GM18861 (cell line): ENCODE measurements at regions not wholly inside any gene's neighbourhood (a gene's known extent, or its start where the extent isn't known, plus 50 kb on each side); places are given as distances from the start of the nearest gene placed in this dataset.

Experiments
- ATAC-seq: cut with Tn5 transposase; IDR thresholded peaks from one replicate; pipeline ENCODE4 v1.9.1; 2021; ENCODE audit not compliant: unreplicated experiment

DNA sequence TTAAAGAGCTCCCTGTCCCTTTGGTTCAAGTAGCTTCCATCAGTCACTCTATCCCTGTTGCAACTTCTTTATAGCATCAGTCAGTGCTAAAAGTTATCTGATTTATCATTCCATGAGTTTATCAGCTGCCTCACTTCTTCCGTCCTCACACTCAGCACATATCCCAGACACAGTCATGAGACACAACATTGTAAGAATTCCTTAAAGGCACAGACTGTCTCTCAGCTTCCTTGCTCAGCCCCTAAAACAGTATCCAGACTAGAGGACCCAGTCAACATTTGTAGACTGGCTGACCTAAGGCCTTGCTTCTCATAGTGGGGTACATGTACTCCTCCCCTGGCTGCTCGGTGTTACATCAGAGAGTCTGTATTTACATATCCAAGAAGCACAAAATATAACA lies 164.9 kb upstream of the ADGRL2 start:
- ATAC-seq, result no peak

DNA sequence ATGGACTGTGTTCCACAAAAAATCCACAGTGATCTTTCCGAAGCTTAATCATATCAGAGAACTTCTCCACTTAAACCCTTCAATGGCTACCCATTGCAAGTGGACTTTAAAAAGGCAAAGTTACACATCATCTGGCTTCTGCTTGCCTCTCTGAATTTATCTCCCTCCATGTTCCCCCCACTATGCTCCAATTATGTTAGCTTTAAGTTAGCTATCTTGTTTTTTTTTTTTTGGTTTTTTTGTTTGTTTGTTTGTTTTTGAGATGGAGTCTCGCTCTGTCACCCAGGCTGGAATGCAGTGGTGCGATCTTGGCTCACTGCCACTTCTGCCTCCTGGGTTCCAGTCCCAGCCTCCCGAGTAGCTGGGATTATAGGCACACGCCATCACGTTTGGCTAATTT lies 166.4 kb upstream of the ADGRL2 start:
- no peak for ATAC-seq

DNA sequence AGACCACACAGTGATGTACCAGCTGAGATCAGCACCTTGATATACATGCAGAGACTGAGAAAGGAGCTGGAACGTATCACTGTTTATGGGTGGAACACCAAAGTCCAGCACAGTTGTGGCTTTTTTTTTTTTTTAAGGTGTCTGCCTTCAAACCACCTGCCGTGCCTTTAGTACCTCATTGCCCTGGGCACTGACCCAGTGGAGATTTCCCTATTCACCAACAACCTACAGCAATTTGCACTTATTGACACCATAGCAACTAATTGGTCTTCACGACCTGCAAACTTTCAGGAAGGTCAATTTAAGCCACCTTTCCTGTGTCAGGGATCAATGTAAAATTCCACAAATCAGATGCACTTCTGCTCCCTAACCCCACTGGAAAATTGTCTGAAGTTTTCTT lies 181.6 kb upstream of the ADGRL2 start:
- no peak for ATAC-seq

DNA sequence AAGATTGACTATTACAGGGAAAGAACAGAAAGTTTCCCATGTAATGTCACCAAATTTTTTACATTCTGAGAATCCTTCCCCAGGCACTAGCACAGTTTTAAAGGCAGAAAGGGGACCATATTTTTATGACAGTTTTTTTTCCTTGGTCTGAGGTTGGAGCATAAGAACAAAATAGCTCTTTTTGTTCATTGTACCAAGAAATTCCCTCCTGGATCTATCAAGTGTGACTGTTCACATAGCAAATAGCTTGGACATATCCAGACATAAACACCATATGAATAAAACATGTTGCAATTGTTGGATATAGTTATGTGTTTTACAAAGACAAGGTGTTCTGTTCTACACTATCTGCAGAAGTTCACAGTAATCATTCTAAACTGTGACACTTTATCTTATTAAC lies 182.4 kb upstream of the ADGRL2 start:
- no peak for ATAC-seq

DNA sequence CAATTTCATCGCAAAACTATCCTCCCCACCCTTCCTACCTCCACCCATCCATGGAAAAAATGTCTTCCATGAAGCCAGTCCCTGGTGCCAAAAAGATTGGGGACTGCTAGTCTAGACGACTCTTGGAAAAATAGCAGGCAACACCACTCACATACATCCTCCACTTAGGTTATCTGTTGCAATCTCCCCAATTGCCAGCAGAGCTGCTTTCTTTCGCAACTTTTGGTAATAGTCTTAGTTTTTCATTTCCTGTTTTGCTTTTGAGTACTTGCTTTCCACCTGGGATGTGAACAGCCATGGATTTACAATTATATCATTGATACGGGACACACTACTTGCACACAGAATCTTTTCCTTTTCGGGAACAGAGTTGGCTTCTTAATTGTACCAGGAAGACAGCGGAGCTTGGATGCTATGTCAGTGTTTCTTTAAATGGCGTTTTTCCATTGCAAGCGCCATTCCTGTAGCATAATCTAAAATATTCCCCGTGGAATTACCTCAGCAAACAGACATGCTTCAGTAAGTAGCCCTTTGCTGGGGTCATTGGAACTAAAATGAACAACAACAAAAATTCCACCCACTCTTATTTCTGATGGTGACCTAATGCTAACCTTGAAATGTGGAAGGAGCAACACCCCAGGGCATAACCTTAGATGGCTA lies 183.3 kb upstream of the ADGRL2 start:
- no peak for ATAC-seq

DNA sequence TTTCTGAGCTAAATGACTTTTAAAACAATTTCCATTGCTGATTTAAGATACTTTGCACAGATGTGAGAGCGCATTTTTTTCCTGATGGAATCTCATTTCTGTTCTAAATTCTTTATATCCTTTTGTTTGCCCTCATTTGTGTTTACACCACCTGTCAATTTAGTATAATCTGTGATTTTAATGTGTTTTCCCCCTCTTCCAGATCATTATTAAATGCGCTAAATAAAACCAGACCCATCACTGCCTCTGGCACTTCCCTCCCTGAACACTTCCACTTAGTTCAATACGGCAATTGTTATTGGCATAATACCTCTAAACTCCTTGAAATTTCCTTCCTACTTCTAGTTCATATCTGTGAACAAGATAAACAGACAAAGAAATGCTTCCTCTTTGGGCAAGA lies 186.9 kb upstream of the ADGRL2 start:
- no peak for ATAC-seq

DNA sequence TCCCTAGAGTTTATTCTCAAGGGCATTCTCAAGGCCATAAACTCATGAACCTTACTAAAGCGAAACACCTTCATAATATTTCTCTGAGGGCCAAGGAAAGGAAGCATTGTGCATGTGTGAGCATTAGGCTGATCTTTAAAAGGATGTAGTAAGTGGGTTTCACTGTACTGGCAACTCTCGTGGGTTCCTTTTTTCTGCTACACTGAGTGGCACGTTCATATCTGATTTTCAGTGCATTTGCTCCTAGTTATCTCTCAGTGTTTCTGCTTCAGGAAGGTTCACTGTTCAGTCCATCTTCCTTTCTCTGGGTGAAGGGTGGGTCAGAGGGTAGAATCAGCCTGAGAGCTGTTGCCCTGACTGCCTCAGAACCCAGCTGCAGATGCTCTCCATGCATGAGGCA lies 192.8 kb upstream of the ADGRL2 start:
- no peak for ATAC-seq

DNA sequence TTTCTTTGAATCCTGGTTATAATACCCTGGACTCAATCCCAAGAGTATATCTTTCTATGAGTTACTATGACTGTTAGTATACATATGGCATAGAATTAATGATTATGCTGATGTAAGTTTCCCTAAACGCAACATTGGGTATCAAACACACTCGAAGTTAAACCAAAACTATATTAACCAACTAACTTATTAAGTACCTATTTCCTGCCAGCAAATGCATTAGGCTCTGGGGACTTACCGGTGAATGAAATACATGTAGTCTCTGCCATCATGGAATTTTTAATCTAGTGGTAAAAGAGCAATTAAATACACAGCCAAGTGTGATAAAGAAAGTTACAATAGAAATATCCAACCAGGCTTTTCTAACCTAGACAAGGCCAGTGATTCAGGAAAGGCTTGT lies 193.6 kb upstream of the ADGRL2 start:
- no peak for ATAC-seq

DNA sequence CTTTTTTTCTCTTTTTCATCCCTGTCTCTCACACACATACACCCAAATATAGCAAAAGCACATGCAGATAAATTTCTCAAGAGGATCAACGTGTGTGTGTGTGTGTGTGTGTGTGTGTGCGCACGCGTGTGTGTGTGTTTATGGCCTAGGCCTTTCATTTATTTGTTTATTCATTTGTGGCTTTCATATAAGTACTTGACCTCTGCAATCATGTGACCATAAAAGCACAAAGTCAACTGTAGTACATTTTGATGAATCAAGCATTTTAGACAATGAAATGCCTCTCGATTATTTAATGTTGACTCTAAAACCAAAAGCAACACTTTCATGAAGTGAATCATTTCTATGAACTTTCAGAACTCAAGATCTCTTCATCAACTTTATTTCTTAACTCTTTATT lies 194.1 kb upstream of the ADGRL2 start:
- ATAC-seq, result no peak

DNA sequence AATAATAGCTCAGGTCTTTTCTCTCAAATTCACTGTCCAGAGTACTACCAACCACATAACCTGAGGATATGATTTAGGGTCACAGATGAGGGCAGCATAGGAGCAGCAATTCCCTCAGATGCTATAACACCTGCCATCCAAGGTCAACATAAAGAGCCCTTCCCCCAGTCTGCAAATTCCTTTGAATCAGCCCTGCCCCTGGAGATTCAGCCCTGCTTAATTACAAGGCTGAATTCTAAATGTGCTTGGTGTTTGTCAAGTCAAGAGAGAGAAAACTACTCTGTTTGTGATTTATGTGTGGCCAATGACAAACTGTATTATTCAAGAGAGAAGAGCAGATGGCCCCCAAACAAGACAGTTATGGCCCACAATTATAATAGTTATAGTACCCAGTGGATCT lies 195.7 kb upstream of the ADGRL2 start:
- ATAC-seq, result no peak

DNA sequence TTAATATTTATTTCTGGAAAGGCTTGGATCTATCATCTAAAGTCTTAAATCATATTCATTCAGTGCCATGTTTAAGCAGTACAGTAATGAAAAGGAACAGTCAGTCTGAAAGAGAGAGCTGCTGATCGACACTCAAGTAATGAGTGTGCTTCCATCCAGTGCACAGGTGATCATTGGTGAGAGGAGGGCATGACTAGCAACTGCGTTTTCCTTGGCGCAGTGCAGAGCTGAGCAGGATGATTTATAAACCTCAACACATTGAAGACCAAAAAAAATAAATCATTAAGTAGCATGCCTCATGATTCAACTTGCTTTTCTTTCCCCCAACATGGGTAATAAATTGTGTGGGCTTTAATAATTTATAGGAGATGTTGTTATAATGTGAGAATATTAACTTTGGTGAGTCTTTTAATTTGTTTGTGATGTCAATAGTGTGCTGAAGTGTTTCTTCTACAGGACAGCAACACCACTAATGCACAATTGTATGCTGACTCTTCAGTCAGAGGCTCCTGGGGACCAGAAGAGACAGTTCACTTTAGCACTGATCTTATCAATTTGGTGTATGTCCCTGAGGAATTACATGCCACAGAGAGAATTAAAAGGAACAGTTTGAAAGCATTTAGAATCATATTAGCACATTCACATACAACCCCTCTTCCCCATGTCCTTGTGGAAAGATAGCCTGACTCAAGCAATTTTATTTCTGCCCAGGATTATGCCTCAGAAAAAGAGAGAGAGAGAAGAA lies 199.7 kb upstream of the ADGRL2 start:
- no peak for ATAC-seq

DNA sequence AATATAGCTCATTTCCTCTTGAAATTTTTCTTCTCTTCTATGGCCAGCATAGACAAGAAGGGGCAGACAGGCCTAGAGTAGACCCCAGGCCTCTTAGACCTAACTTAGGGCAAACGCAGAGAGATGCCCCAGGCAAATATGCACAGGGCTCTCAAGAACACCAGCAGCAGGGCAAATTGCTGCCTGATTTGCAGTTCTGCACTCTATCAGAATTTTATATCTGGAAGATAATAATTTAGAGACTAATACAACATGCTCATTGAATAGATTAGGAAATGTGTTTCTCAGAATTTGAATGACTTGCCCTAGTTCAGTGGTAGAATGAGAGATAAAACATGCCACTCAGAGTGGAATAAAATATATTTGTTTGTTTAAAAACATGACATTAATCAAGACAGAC lies 200.4 kb upstream of the ADGRL2 start:
- ATAC-seq, result no peak

DNA sequence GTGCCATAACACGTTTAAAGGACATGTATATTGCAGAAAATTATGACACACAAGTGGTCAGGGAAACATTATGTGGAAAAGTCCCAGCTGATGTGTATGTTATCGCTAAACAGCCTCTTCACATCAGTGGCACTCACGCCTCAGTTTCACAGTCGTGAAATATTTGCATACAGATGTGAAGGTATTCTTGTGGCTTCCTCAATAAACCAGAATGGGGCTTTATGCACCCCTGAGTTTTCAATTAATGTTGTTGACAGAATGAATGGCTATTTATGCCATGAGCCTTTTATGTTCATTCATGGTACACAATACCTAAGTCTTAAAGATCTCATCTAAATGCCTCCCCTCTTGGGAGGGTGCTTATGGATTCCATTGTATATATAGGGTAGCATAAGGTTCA lies 202.1 kb upstream of the ADGRL2 start:
- ATAC-seq, result no peak

DNA sequence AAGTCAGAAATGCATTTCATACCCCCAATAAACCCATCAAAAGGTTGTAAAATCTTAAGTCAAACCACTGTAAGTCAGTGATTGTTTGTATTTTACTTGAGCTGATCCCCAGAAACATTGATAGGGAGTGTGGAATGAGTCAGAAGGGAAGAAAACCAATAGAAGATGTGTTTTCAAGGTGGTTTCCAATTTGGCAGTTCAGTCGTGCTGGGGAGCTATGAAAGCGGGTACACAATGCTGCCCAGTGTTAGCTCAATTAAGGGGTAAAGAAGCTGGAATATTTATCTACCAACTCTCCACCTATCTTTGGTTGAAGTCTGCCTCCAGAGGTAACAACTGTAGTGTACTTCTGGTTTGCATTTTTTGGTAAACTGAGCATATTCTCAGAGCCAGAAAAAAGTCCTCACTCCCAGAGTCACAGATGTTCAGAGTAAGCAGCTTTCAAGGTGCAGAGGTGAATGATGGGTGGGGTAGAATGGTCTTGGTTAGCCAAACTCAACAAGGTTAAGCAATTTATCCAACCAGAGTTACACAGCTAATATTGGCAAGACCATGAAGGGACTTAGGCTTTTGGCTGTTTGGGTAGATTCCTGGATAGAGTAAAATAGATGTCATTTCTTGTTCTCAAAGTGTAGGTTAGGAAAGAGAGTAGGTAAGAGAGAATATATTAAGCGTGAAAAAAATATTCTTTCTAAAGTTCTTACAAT lies 202.9 kb upstream of the ADGRL2 start:
- no peak for ATAC-seq

DNA sequence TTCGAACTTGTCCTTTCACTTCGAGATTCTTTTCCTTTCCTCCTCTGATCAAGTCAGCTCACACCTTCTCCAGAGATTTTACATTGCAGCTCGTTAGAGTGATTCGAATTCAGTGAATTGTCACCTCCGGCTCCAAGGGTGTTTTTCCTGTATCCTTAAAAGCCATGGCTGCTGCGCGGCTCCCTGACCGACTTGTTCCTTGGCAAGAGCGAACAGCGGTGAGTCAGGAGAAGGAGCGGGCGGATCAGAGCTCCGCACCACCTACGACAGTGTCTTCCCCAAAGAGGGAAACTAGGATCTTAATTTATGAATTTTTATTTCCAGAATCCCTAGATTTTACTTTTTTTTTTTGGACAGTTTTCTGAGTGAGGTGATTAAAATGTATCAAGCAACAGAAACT lies 204.4 kb upstream of the ADGRL2 start:
- ATAC-seq, result no peak

DNA sequence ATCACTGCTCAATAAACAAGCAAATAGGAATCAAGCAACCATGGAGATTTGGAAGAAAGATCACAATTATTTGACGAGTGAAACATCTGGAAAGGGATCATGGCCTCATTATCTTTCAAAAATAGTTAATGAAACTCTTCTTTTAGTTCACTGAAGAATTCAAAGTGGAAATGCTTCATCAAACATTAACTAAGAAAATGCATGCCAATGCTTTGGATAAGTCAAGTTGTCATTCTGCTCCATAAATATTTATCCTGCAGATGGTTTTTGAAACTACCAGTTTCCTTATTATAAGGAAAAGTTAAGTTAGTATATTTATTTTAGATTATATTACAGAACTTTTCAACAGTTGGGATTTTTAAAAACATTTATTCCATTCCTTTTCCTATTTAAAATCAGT lies 206.5 kb upstream of the ADGRL2 start:
- no peak for ATAC-seq

DNA sequence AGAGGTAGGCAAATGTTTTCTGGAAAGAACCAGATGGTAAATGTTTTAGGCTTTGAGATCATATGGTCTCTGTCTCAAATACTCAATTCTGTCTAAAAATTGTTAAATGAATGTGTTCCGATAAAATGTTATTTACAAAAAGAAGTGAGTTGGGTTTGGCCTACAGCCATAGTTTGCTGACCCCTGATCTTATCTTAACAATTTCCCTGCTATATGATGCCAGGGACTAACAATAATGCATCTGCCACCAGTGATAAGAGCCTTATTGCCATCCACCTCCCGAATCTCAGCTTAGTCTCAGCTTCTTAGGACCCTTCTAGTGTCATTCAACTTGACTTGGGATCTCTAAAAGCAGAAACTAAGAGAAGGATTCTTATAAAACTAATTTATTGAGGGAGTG lies 208.5 kb upstream of the ADGRL2 start:
- ATAC-seq, result no peak

DNA sequence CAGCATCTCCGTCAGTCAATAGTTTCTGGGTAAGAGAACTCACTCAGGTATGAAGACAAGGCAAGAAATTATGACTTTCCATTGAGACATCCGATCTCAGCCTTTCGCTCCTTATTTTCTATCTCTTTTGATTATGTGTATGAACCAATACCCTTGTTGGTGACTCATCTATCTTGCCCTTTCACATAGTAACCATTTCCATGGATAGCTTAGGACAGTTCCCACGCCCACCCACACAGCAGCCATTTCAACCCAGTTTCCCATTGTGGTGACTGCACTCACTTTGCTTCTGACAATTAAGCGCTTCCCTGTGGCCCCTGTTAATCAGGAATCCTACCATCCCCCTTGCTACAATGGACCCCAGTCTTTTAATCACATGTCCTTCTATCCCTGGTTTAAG lies 210.6 kb upstream of the ADGRL2 start:
- ATAC-seq, result no peak

DNA sequence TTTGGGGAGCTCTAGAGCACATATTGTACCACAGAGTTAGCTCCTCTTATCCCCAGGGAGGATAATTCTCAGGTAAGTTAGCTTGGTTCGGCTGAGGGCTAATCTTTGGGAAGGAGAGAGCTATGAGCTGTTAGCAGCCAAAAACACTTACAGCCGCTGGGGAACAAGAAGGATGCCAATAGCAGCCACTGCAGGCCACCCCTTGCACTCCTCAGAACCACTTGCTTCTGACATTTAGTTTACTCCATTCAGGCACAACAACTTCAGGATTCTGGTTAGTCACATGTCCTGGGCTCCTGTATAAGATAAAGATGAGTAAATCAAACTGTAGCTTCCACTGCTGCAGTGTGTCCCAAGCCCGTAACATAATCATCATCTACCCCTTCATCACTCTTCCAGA lies 212.6 kb upstream of the ADGRL2 start:
- no peak for ATAC-seq

DNA sequence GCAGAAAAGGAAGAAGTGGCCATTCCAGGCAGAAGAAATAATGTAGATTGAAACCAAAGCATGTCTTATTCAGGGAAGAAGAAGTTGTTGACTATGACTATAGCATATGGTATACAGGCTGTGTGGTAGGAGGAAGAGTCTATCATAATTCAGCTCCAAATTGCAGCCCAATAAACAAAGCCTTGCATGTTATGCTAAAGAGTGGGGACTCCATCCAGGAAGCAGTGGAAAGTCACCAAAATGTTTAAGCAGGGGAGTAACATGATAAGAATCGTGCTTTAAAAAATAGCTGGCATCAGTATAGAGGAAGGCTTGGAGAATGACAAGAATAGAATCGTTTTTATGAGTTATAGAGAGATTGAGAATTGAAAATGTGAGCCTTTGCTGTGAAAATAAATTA lies 213.3 kb upstream of the ADGRL2 start:
- no peak for ATAC-seq

DNA sequence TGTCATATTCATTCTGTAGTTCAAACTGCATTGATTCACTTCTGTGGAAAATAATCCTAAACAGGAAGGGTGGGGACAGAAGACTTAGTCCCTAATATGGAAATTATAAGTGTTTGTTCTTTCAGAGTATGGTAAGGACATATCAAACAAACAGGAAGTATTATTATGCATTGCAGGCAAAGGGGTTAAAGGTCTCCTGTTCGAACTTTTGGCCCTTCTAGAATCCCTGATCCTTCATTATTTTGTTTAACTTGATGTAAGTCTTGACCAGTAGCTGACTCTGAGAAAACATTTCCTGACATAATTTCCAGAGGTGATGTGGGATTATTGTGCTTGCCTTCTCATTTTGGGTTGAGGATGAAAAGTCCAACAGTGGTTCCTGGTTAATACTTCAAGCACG lies 215.4 kb upstream of the ADGRL2 start:
- ATAC-seq, result no peak

DNA sequence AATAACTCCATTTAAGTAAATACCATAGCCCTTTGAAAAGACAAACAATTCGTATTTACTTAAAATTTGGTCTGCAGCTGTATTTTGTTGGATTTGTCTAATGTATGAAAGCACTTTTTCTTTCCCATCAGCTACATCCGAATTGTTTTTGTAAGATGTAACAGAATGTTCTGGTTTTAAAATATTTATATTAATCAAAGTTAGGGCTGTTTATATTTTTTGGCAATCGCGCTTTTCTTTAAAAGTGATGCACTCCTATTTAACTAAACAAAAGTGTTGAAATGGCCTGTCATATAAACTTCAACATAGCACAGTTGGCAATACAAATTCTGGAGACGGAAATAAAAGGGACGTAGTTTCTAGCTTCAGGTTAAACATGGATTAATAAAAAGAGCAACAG lies 216.3 kb upstream of the ADGRL2 start:
- no peak for ATAC-seq
